Transverse colon (tissue), 3 donors: ENCODE measurements at regions not wholly inside any gene's neighbourhood (a gene's known extent, or its start where the extent isn't known, plus 50 kb on each side); places are given as distances from the start of the nearest gene placed in this dataset.

Source experiments
- POLR2A ChIP-seq: fragments of 450-650 bp; IDR thresholded peaks from one replicate; pipeline ENCODE4 v1.6.1; 2016; ENCODE audit warnings: antibody characterized with exemption, mild to moderate bottlenecking, moderate library complexity
- TF ChIP-seq, protein P1 (sequence below), 5 experiments: fragments of 200-600 bp in 3 of 5; fragments of 450-650 bp in 2 of 5; sonication (generic) in 3 of 5; IDR thresholded peaks; 1 replicate in 2 of 5; 2 replicates in 3 of 5; pipeline ENCODE4 v1.5.1; 2016 to 2017; ENCODE audit warnings: antibody characterized with exemption in 5 of 5, inconsistent platforms in 3 of 5, mild to moderate bottlenecking in 2 of 5, moderate library complexity in 1 of 5

DNA sequence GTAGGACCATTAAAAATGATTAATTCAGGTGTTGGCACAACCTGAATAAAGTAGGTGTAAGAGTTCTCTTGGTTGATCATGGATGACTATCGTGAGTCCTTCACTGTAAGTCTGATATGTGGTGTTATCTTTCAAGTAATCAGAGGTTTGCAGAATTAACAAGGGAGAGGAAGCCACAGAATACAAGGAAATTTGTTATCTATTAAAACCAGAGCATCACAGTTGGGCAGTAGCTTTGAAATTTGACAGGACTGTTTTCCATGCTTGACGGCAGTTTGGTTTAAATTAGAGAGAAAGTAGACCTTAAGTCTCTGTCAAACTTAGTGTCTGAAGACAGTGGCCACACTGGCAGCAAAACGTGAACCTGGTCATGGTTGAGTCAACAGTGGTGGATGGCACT lies 139.5 kb upstream of the KCNK2 start:
- TF ChIP-seq, protein P1, sequence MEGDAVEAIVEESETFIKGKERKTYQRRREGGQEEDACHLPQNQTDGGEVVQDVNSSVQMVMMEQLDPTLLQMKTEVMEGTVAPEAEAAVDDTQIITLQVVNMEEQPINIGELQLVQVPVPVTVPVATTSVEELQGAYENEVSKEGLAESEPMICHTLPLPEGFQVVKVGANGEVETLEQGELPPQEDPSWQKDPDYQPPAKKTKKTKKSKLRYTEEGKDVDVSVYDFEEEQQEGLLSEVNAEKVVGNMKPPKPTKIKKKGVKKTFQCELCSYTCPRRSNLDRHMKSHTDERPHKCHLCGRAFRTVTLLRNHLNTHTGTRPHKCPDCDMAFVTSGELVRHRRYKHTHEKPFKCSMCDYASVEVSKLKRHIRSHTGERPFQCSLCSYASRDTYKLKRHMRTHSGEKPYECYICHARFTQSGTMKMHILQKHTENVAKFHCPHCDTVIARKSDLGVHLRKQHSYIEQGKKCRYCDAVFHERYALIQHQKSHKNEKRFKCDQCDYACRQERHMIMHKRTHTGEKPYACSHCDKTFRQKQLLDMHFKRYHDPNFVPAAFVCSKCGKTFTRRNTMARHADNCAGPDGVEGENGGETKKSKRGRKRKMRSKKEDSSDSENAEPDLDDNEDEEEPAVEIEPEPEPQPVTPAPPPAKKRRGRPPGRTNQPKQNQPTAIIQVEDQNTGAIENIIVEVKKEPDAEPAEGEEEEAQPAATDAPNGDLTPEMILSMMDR (IDR thresholded peaks at IDR 0.05), result no peak
- TF ChIP-seq POLR2A, result no peak
